SK-N-SH (cell line): ENCODE measurements at regions not wholly inside any gene's neighbourhood (a gene's known extent, or its start where the extent isn't known, plus 50 kb on each side); places are given as distances from the start of the nearest gene placed in this dataset.

Experiments used
- CHD2 ChIP-seq: fragments of 150-350 bp; IDR thresholded peaks from 2 replicates; pipeline ENCODE4 v1.6.1; 2018; ENCODE audit warnings: low read length; ENCODE audit not compliant: partially characterized antibody
- CTCF ChIP-seq: fragments of 200-600 bp; sonication (generic); IDR thresholded peaks from 2 replicates; pipeline ENCODE4 v1.6.1; 2017; ENCODE audit warnings: antibody characterized with exemption, mild to moderate bottlenecking, moderate library complexity
- GABPA ChIP-seq: IDR thresholded peaks from 2 replicates; pipeline ENCODE4 v1.4.0; 2012; ENCODE audit warnings: low read depth, mild to moderate bottlenecking
- POLR2AphosphoS5 ChIP-seq: IDR thresholded peaks from 2 replicates; pipeline ENCODE4 v1.6.1; 2012; ENCODE audit warnings: low read depth, low read length
- REST ChIP-seq: IDR thresholded peaks from 2 replicates; pipeline ENCODE4 v1.6.1; 2012; ENCODE audit warnings: mild to moderate bottlenecking, low read depth, low read length, moderate library complexity
- RFX5 ChIP-seq: IDR thresholded peaks from 2 replicates; pipeline ENCODE4 v1.6.1; 2012; ENCODE audit warnings: mild to moderate bottlenecking, improper control_type of control experiment, low read length
- SIN3A ChIP-seq: IDR thresholded peaks from 2 replicates; pipeline ENCODE4 v1.6.1; 2012; ENCODE audit warnings: low read depth, mild to moderate bottlenecking, low read length, moderate library complexity, borderline replicate concordance
- SMC3 ChIP-seq: IDR thresholded peaks from 2 replicates; pipeline ENCODE4 v1.6.1; 2012; ENCODE audit warnings: low read depth, low read length, improper control_type of control experiment
- TAF1 ChIP-seq: IDR thresholded peaks from 2 replicates; pipeline ENCODE4 v1.6.1; 2012; ENCODE audit warnings: low read depth, mild to moderate bottlenecking, low read length, moderate library complexity, borderline replicate concordance
- TEAD4 ChIP-seq: IDR thresholded peaks from 2 replicates; pipeline ENCODE4 v1.4.0; 2012; ENCODE audit warnings: mild to moderate bottlenecking, borderline replicate concordance; ENCODE audit not compliant: insufficient read depth
- YY1 ChIP-seq: IDR thresholded peaks from 2 replicates; pipeline ENCODE4 v1.4.0; 2012; ENCODE audit warnings: low read depth, mild to moderate bottlenecking
- TF ChIP-seq, protein P1 (sequence below): IDR thresholded peaks from 2 replicates; pipeline ENCODE4; 2012

DNA sequence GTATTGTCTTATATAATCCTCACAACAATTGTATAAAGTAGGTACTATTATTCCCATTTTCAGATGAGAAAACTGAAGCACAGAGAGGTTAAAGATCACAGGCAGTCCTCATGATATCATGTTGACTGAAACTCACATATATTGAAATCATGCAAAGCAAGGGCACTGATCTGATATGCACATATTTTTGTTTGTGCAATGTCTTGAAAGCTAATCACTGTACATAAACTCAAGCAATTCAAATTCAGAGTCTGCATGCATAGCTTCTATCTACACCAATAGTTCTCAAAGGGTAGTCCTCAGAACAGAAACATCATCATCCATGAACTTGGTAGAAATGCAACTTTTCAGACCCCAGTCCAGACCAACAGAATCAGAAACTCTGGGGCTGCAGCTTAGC is 119.2 kb upstream of the STT3B start:
- TF ChIP-seq YY1 (no peak), CTCF (no peak), REST (no peak), RFX5 (no peak), GABPA (no peak), POLR2AphosphoS5 (no peak), SMC3 (no peak), TAF1 (no peak), TEAD4 (no peak), SIN3A (no peak), CHD2 (no peak)
- TF ChIP-seq, protein P1, sequence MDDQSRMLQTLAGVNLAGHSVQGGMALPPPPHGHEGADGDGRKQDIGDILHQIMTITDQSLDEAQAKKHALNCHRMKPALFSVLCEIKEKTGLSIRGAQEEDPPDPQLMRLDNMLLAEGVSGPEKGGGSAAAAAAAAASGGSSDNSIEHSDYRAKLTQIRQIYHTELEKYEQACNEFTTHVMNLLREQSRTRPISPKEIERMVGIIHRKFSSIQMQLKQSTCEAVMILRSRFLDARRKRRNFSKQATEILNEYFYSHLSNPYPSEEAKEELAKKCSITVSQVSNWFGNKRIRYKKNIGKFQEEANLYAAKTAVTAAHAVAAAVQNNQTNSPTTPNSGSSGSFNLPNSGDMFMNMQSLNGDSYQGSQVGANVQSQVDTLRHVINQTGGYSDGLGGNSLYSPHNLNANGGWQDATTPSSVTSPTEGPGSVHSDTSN = no peak
